Psoas muscle (tissue), 7 donors: ENCODE measurements at regions not wholly inside any gene's neighbourhood (a gene's known extent, or its start where the extent isn't known, plus 50 kb on each side); places are given as distances from the start of the nearest gene placed in this dataset.
"Not testable (repeated sequence)": the region's sequence is repeated elsewhere in the genome, so short reads cannot be mapped to it uniquely, and the experiment has no call there.

Source experiments
- ATAC-seq, 4 donors: fragments of 200-7000 bp; cut with Tn5 transposase; one replicate each; pipeline ENCODE4 v1.9.1; 2020; ENCODE audit warnings: moderate library complexity in 3 of 4, mild to moderate bottlenecking in 2 of 4
- DNase-seq, 2 donors: peaks; one replicate each; pipeline ENCODE4 v3.0.0-alpha.2; 2020
- H3K27ac ChIP-seq: fragments of 200-600 bp; one replicate; pipeline ENCODE4 v1.8.0; 2022
- H3K27me3 ChIP-seq, 3 donors: fragments of 200-600 bp in 1 of 3; one replicate each; pipeline versions ENCODE4 v1.6.1 to v1.8.0; 2013 to 2022; ENCODE audit warnings: low read length in 2 of 3, mild to moderate bottlenecking in 2 of 3, moderate library complexity in 1 of 3; ENCODE audit not compliant: insufficient read depth in 3 of 3
- H3K36me3 ChIP-seq, 2 donors: fragments of 200-600 bp in 1 of 2; one replicate each; pipeline versions ENCODE4 v1.6.1 to v1.8.0; 2013 to 2022; ENCODE audit warnings: low read depth in 1 of 2, mild to moderate bottlenecking in 1 of 2, moderate library complexity in 1 of 2; ENCODE audit not compliant: insufficient read depth in 1 of 2
- H3K4me1 ChIP-seq: fragments of 200-600 bp; one replicate; pipeline ENCODE4 v1.8.0; 2022
- H3K4me3 ChIP-seq: fragments of 200-600 bp; one replicate; pipeline ENCODE4 v1.8.0; 2022; ENCODE audit warnings: mild to moderate bottlenecking
- H3K9me3 ChIP-seq: fragments of 200-600 bp; one replicate; pipeline ENCODE4 v1.8.0; 2022
- WGBS, 3 donors: extraction: QIAGEN DNeasy Blood & Tissue Kit; methylation state at CpG; one replicate each; pipeline versions ENCODE4 v1.1.6 to v1.1.7; 2013; 5-methylcytosine and 5-hydroxymethylcytosine counted together
- intact Hi-C, 2 donors: fragments of 100-400 bp; cut with DNase I; formaldehyde crosslinking; loops; one replicate each; pipeline versions ENCODE4 v1.11.0 to v1.14.2; 2022
- TF ChIP-seq, protein P1 (sequence below): fragments of 200-600 bp; IDR thresholded peaks from one replicate; pipeline ENCODE4 v1.8.0; 2022; ENCODE audit warnings: antibody characterized with exemption
- donor health status: healthy with polysubstance abuse.
- donor health status: DM: no; HTN: no; CAD: no; lungs with moderate emphysema.
- donor health status: Bipolar disorder and iron deficiency.
- donor health status: healthy.
- donor health status: DM: yes; HTN: yes; CAD: no.
- donor health status: DM: no; HTN: no; CAD: no.
- donor health status: DM: yes; HTN: yes; CAD: no.

DNA sequence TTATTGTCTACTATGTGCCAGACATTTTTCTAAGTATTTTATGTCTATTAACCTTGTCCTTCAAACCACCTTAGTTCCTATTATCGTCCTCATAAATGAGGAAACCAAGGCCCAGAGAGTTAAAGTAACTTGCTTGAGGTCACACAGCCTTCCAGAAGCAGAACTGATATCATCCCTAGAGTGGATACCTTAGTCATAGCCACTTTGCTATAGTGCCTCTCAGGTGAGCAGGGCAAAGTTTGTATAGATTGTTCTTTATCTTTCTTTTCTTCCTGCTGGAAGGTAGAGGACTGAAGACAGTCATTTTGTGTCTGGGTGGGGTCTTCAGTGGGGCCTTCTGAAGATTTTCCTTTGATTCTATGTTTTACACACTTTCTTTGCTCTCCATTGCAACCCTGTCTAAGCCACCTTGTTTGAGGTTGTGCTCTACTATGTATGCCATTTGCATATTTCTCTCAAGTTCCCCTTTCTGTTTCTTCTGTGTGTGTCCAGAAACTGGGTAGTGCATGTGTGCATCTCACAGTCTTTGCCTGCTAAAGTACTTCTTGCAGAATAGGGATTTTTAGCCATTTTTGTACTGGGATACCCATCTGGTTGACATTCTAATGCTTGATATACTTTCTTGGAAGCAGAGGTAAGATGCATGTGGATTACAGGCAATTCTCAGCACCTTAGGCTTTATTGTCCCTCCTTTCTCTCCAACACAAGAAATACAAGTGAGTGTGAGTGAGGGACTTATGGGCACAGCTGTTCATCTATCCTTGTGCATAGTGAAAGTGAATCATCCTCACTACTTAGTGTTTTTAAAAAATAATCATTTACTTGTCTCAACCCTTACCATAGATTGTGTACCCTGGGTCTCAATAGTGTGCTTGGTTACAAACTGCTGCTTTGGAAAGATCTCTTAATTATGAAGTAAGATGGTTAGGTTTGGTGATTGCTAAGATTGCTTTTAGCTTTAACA, 207.6 kb upstream of the HMCN1 start:
- Histone ChIP-seq H3K9me3 (no peaks in the 10 kb centered on the region), H3K27me3 (no peaks in the 10 kb centered on the region), H3K4me1 (no peaks in the 10 kb centered on the region), H3K27ac (no peak overlapping the region), H3K36me3 (no peaks in the 10 kb centered on the region), H3K4me3 (no peak overlapping the region)
- intact Hi-C loops, result no loop called here
- DNase-seq (no peak), ATAC-seq (no peak)
- TF ChIP-seq, protein P1, sequence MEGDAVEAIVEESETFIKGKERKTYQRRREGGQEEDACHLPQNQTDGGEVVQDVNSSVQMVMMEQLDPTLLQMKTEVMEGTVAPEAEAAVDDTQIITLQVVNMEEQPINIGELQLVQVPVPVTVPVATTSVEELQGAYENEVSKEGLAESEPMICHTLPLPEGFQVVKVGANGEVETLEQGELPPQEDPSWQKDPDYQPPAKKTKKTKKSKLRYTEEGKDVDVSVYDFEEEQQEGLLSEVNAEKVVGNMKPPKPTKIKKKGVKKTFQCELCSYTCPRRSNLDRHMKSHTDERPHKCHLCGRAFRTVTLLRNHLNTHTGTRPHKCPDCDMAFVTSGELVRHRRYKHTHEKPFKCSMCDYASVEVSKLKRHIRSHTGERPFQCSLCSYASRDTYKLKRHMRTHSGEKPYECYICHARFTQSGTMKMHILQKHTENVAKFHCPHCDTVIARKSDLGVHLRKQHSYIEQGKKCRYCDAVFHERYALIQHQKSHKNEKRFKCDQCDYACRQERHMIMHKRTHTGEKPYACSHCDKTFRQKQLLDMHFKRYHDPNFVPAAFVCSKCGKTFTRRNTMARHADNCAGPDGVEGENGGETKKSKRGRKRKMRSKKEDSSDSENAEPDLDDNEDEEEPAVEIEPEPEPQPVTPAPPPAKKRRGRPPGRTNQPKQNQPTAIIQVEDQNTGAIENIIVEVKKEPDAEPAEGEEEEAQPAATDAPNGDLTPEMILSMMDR, result no peak
- 71 to 83% (median 72%) methylated on average over 1 of the region's 1 CpG for WGBS, 3 donors

DNA sequence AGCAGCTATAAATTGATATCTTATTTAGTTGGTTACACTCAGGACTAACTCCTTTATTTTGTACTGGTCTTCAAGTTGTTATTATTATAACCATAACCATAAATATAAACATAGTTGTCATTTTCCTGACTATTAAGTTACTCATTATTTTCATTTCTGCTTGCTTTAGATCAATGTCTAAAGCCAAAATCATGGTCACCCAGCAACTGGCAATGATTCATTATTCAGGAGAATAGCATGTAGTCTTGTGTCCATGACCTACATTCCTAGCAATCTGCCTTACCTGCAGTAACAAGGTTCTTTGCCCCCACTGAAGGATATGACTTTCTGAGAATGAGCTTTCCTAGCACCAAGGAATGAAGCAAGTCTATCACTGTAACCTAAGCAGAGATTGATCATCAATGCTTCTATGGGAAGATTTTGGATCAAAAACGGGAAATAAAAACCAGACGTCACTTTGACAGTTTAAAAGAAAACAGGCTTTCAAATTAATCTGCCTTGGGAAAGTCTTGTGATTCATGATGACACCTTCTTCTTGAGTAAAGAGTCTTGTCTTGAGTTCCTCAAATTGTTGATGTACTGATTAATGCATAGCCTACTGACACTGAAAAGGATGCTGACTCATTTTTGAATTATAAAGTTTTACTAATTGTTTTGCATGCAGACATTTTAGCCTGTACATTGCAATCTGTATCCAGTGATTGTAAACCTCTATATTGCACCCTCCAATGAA, 203.3 kb upstream of the IVNS1ABP start:
- intact Hi-C loops, result no loop called here
- Histone ChIP-seq H3K9me3 (no peaks in the 10 kb centered on the region), H3K36me3 (no peaks in the 10 kb centered on the region), H3K27me3 (no peaks in the 10 kb centered on the region), H3K4me3 (no peak overlapping the region), H3K4me1 (no peaks in the 10 kb centered on the region), H3K27ac (no peak overlapping the region)
- WGBS, 3 donors, result 82 to 88% (median 85%) methylated on average over 2 of the region's 2 CpGs
- TF ChIP-seq, protein P1, result no peak
- ATAC-seq, result no peak
- no peak for DNase-seq

DNA sequence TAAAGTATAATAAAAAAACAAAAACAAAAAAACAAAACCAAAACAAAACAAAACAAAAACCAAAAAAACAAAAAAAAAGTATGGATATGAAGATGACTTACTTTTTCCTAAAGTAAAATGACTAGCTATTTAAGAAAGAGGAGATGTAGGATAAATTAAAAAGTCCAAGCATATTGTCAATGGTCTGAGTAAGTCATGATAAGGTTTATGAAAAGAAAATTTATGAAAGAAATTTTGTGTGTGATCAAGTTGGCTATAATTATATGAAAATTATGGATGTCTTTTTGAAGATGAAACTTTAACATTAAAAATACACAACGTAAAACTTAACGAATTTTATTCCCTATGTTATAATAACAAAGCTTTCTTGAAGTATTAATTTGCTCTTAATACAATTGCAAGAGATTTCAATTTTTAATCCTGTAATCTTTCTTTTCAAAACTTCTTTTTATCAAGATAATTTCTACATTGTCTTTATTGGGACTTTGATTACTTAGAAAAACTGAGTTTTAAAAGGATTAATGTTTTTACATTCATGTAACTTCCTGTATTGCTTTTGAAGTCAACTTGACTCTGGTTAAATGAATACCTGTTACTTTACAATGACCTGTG, 200.9 kb upstream of the IVNS1ABP start:
- ATAC-seq (no peak), DNase-seq (no peak)
- TF ChIP-seq, protein P1, result no peak
- intact Hi-C loops, result no loop called here
- 42 to 74% (median 66%) methylated on average over 2 of the region's 2 CpGs for WGBS, 3 donors
- Histone ChIP-seq H3K27me3 (no peaks in the 10 kb centered on the region), H3K27ac (no peak overlapping the region), H3K4me3 (no peak overlapping the region), H3K36me3 (no peaks in the 10 kb centered on the region), H3K4me1 (no peaks in the 10 kb centered on the region), H3K9me3 (no peaks in the 10 kb centered on the region)

DNA sequence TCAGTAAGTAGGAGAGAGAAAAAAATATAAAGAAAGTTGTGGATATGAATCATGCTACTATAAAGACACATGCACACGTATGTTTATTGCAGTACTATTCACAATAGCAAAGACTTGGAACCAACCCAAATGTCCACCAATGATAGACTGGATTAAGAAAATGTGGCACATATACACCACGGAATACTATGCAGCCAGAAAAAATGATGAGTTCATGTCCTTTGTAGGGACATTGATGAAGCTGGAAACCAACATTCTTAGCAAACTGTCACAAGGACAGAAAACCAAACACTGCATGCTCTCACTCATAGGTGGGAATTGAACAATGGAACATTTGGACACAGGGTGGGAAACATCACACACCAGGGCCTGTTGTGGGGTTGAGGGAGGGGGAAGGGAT, 200.3 kb upstream of the IVNS1ABP start:
- H3K4me3 ChIP-seq, H3K9me3 ChIP-seq, H3K4me1 ChIP-seq, H3K27me3 ChIP-seq, H3K36me3 ChIP-seq, intact Hi-C loops, ATAC-seq, DNase-seq, H3K27ac ChIP-seq: not testable (repeated sequence)
- WGBS, 3 donors, result 82 to 93% (median 86%) methylated on average over 2 of the region's 2 CpGs

DNA sequence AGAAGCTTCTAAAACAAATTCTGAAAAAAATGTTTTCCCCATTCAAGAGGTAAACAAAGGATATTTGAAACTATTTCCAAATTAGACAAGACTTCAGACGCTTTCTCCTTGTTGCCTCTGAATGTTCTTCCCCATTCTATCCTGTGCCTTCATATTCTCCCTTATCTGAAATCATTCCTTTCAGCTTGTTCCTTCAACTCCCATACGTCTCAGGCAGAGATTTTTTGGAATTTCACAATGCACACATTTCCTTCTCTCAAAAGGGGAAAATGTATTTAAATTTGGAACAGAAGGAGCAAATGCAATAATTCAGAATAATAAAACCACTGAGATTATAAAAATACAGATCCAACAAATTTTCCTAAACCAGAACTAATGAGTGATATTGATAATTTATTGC, 198.7 kb upstream of the IVNS1ABP start:
- ATAC-seq, result no peak
- DNase-seq, result no peak
- no peaks in the 10 kb centered on the region for H3K27me3 ChIP-seq
- intact Hi-C loops, result no loop called here
- H3K36me3 ChIP-seq, result no peaks in the 10 kb centered on the region
- 82 to 89% (median 88%) methylated on average over 2 of the region's 2 CpGs for WGBS, 3 donors
- no peaks in the 10 kb centered on the region for H3K4me1 ChIP-seq
- no peaks in the 10 kb centered on the region for H3K9me3 ChIP-seq
- no peak overlapping the region for H3K27ac ChIP-seq
- H3K4me3 ChIP-seq, result no peak overlapping the region
- TF ChIP-seq, protein P1, result no peak
